ENCODE measurements at regions not wholly inside any gene's neighbourhood (a gene's known extent, or its start where the extent isn't known, plus 50 kb on each side); places are given as distances from the start of the nearest gene placed in this dataset.

- TF ChIP-seq CTCF (IDR thresholded peaks at IDR 0.05) (no peak), POLR2AphosphoS5 (IDR thresholded peaks at IDR 0.05) (no peak)
Measured at GRCh38 chr5:38131686-38132085, 126.7 kb upstream of the EGFLAM start.
